GM18873 (cell line): ENCODE measurements at regions not wholly inside any gene's neighbourhood (a gene's known extent, or its start where the extent isn't known, plus 50 kb on each side); places are given as distances from the start of the nearest gene placed in this dataset.
"Not testable (repeated sequence)": the region's sequence is repeated elsewhere in the genome, so short reads cannot be mapped to it uniquely, and the experiment has no call there.

Experiments
- ATAC-seq: cut with Tn5 transposase; IDR thresholded peaks from one replicate; pipeline ENCODE4 v1.9.1; 2021; ENCODE audit warnings: mild to moderate bottlenecking, moderate library complexity, moderate number of reproducible peaks; ENCODE audit not compliant: unreplicated experiment, low FRiP score

DNA sequence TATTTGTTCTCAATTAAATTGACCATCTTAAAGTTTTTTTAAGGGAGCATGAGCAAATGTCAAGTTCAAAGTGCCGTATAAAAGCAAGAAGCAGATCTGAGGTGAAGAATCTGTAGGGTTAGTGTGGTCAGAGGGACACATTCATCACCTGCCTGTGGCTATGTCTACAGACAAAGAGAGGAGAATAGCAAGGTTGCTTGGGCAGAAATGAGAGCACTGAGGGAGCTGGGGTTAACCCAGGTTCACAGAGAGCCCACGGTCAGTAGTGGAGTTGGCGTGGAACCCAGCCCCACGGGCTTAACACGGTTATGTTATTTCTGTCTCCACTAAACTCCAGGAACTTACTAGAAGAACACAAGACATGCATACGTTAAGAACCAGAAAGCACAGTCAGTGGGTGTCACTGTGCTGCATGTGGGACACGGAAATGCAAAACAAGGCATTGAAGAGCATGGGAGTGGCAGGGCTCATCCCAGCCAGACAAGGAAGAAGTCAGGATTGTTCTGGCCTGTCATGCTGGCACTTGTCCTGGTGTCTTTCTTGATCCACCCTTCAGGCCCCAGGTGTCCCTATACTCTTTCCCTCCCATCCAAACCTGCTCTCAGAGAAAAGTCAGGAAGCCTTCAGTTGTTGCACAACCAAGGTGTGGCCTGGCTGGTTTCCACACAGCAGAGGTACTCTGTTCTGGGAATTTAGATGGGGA lies 95.5 kb upstream of the IVNS1ABP start:
- no peak for ATAC-seq

DNA sequence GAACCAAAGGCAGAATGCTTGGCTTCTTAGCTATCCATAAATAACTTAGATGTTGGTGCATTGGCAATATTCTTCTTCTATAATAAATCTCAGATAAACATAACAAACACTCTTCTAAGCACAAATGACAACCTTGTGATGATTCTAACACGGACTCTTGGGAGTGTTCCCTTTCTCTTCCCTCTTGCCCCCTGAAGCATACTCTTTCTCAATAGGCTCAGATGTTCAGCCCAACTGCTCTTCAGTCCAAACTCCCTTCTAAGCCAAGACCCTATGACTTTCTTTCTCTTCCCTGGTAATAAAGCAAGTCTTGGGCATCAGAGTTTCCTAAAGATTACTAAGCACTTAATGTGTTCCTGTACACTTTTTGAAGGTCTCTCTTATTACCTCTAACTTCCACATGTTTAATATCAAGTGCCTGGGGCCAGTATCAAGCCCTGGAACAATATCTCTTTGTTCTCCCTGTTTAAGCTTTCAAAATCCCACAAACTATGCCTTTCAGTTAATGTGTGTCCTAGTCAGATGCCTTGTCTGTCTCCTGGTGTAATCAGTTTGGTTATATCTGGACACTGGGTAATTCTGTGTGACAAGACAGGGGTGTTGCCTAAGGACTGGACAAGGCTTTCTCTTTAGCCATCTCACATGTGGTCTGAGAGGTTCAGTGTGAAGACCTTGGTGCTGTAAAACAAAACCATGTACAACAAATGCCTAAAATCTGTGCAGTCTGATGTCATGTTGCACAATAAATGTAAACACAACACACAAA lies 92.9 kb upstream of the IVNS1ABP start:
- ATAC-seq, result no peak

DNA sequence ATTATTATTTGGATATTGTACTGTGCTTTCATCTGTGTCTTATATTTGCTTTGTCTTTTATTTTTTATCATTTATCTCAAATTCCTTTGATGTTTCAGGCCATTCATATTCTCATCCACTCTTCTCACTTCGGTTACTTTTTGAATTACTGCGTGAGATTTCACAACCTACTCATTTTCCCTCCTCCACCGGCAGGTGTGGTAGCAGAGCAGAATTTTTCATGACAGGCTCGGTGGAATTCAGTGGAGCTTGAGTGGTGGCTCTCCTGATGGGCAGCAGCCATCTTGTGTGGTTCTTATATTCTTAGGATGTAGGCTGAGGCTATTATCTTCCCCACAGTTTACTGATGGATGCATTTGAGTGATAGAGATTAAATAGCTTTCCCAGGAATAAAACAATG lies 92.3 kb upstream of the IVNS1ABP start:
- no peak for ATAC-seq

GRCh38 chr1:185408700-185409270 lies 91.7 kb upstream of the IVNS1ABP start:
- no peak for ATAC-seq

- no peak for ATAC-seq
Observed at GRCh38 chr1:185406691-185407009, 89.6 kb upstream of the IVNS1ABP start.

- ATAC-seq, result no peak
Observed at GRCh38 chr1:185406006-185406690, 89.1 kb upstream of the IVNS1ABP start.

GRCh38 chr1:185404907-185405568 lies 88.0 kb upstream of the IVNS1ABP start:
- ATAC-seq, result no peak

DNA sequence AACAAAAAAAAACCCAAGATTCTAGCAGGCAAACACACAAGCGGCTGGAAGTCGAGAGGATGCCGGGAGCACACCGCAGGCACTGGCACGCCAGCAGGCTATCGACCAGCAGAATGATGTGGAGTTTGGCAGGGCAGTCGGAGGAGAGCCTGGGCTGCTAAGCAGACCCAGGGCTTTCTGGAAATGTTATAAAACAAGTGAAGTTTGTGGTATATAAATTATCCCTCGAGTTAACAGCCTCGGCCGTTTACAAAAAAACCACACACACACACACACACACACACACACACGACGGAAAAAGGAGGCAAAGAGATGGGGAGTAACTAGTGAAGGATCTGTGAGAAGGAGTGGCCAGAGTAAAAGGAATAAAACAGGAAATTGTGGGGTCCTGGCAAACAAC lies 87.2 kb upstream of the IVNS1ABP start:
- no peak for ATAC-seq

- ATAC-seq, result no peak
Observed at GRCh38 chr1:185402930-185403329, 85.9 kb upstream of the IVNS1ABP start.

- no peak for ATAC-seq
Observed at GRCh38 chr1:185401019-185401418, 84.0 kb upstream of the IVNS1ABP start.

DNA sequence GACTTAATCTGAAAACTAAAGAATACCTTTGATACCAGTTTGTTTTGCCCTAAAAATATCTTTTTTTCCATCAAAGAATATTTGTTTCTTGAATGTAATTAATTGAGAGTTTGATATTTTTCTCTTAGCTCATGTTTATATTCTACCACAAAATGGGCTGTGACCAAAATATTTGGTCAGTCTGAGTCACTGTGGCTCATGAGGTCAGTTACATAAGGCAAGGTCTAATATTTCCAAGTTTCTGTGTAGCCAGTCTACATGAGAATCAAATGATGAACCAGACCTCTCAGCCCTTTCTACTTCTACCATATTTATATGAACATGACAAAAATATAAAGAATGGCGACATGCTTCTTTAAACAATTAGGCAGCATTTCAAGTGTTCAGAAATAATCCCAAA lies 83.0 kb upstream of the IVNS1ABP start:
- no peak for ATAC-seq

DNA sequence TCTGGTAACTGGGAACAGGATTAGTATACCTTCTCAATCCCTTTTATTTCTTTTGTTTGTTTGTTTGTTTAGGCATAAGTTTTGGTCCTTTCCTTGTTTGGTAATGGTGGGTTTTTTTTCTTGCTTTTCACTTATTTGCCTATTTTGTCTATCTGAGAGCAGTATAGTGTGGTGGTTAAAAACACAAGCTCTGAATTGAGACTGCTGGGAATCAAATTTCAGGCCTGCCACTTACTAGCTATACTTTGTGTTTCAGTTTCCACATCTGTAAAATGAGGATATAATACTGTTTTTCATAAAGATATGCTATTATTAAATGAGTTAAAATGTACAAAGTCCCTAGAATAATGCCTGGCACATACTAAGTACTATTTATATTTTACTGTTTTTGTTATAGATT lies 81.6 kb upstream of the IVNS1ABP start:
- no peak for ATAC-seq

DNA sequence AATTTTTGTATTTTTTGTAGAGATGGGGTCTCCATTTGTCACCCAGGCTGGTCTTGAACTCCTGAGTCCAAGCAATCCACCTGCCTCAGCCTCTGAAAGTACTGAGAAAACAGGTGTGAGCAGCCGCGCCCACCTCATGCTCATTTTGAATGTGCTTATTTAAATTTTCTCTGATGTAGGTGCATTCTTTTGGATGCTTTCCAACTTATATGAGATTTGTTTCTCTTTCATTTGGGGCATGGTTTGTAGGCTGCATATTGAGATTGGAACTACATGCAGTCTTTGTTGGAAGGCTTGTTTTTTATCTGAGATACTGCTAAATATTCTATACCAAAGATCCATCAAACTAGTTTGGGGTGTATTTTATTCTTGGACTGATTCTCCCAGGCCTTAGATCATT lies 81.0 kb upstream of the IVNS1ABP start:
- no peak for ATAC-seq

- no peak for ATAC-seq
Observed at GRCh38 chr1:185397183-185397582, 80.1 kb upstream of the IVNS1ABP start.

- no peak for ATAC-seq
Observed at GRCh38 chr1:185396126-185396525, 79.1 kb upstream of the IVNS1ABP start.

GRCh38 chr1:185393815-185394214 lies 76.8 kb upstream of the IVNS1ABP start:
- no peak for ATAC-seq

DNA sequence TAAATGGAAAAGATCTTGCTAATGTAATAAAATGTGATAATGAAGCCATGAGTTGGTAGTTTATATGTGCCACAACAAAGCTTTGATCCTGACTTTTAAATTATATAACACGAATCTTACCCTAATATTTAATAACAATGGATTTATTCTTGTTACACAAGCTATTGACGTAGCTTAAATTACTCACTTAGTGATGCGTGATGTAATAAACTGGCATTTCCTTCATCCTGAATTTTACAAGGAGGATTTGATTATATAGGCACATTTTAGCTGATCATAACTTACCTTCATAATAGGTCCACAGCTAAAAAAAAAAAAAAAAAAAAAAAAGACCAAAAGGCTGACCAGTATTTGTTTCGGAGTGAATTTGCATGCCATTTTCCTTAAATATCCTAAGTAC lies 76.2 kb upstream of the IVNS1ABP start:
- ATAC-seq, result no peak

DNA sequence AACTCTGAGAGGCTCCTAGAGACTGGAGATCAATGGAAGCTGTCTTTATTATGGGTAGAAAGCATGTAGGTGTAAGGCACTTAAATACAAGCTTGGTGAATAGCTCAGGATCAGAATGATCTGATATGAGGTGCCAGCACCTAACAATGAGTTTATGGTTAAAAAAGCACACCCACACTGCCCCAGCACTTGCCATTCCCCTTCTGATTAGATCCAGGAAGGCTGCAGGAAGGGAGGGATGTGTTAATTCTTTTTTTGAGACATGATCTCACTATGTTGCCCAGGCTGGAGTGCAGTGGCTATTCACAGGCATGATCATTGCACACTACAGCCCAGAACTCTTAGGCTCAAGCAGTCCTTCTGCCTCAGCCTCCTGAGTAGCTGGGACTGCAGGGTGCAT lies 71.8 kb upstream of the IVNS1ABP start:
- ATAC-seq, result no peak

DNA sequence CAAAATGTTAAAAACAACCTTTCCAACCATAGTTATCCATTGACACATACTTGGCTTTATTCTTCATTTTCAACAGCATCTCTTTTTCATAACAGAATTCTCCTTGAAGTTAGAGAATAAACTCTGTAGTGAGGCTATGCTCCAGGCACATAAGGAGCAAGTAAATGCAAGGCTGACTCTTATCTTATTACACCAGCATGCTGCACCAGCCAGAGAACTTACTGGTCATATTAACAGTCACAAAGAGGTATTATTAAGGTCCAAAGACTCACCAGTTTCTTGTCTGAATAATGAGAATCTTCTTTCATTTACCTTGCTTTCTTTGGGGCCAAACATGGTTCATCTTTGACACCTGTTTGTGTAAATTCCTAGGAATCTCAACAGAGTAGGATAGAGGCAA lies 71.3 kb upstream of the IVNS1ABP start:
- ATAC-seq, result no peak

- ATAC-seq, result no peak
Observed at GRCh38 chr1:185385991-185386390, 68.9 kb upstream of the IVNS1ABP start.

DNA sequence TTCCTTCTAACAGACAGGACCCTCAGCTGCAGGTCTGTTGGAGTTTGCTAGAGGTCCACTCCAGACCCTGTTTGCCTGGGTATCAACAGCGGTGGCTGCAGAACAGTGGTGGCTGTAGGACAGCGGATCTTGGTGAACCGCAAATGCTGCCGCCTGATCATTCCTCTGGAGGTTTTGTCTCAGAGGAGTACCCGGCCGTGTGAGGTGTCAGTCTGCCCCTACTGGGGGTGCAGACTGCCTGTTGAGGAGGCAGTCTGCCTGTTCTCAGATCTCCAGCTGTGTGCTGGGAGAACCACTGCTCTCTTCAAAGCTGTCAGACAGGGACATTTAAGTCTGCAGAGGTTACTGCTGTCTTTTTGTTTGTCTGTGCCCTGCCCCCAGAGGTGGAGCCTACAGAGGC lies 66.8 kb upstream of the IVNS1ABP start:
- not testable (repeated sequence) for ATAC-seq
